ENCODE measurements at regions not wholly inside any gene's neighbourhood (a gene's known extent, or its start where the extent isn't known, plus 50 kb on each side); places are given as distances from the start of the nearest gene placed in this dataset.

- DNase-seq, result no peak
- H3K27ac ChIP-seq, result no peak overlapping the region
- H3K4me3 ChIP-seq (replicated peaks in 1 of 3), result no peak overlapping the region
- no peaks in the 10 kb centered on the region for H3K27me3 ChIP-seq
- TF ChIP-seq POLR2A (IDR thresholded peaks at IDR 0.05) (no peak), CTCF (IDR thresholded peaks at IDR 0.05) (no peak)
- H3K4me1 ChIP-seq, result no peaks in the 10 kb centered on the region
- WGBS, 2 donors, result 61 to 70% methylated on average over 2 of the region's 2 CpGs
- no peaks in the 10 kb centered on the region for H3K36me3 ChIP-seq
- H3K9me3 ChIP-seq, result no peaks in the 10 kb centered on the region
- intact Hi-C loops (cut with DNase I), result loop anchor here (10.0 kb wide), 1 partner anchor 63 kb away; no protein-coding TSS in a partner anchor
These were observed 410.4 kb downstream of the DSC3 start for GRCh38 chr18:30632071-30632698.

DNA sequence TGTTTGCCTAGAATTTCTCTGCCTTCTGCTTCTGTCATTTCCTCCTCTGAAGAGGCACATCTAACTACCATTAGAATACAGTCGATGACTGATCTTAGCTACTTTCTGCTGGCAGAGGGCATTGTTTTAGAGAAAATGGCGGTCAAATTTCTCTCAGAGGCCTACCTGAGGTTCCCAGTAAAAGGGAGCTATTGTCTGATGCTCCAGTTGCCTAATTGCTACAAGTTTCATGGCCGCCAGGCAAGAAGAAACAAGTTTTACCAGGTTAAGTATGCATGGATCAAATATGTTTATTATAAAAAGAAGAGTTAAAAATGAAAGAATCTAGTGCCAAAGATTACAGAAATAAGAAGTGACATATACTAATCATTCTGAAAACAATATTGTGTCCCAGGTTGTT lies 416.6 kb downstream of the DSC3 start:
- TF ChIP-seq POLR2A (IDR thresholded peaks at IDR 0.05) (no peak), CTCF (IDR thresholded peaks at IDR 0.05) (no peak)
- Histone ChIP-seq H3K27ac (no peak overlapping the region), H3K4me3 (replicated peaks in 1 of 3) (no peak overlapping the region)

GRCh38 chr18:30623401-30624065 lies 419.0 kb downstream of the DSC3 start:
- no peaks in the 10 kb centered on the region for H3K27me3 ChIP-seq
- H3K4me3 ChIP-seq (replicated peaks in 1 of 3), result no peak overlapping the region
- H3K4me1 ChIP-seq, result no peaks in the 10 kb centered on the region
- no peak for DNase-seq
- no peaks in the 10 kb centered on the region for H3K9me3 ChIP-seq
- no peaks in the 10 kb centered on the region for H3K36me3 ChIP-seq
- no peak for TF ChIP-seq CTCF (IDR thresholded peaks at IDR 0.05)
- no peak for TF ChIP-seq POLR2A (IDR thresholded peaks at IDR 0.05)
- H3K27ac ChIP-seq, result no peak overlapping the region
- 73 to 76% methylated on average over 5 of the region's 5 CpGs for WGBS, 2 donors
- intact Hi-C loops (cut with DNase I), result no loop called here

More for the DNA sequence above, 416.6 kb downstream of the DSC3 start:
- DNase-seq, result no peak
- intact Hi-C loops (cut with DNase I), result no loop called here
- no peaks in the 10 kb centered on the region for H3K36me3 ChIP-seq
- no peaks in the 10 kb centered on the region for H3K4me1 ChIP-seq
- WGBS, 2 donors, result 84 to 85% methylated on average over 3 of the region's 3 CpGs
- H3K27me3 ChIP-seq, result no peaks in the 10 kb centered on the region
- H3K9me3 ChIP-seq, result no peaks in the 10 kb centered on the region

DNA sequence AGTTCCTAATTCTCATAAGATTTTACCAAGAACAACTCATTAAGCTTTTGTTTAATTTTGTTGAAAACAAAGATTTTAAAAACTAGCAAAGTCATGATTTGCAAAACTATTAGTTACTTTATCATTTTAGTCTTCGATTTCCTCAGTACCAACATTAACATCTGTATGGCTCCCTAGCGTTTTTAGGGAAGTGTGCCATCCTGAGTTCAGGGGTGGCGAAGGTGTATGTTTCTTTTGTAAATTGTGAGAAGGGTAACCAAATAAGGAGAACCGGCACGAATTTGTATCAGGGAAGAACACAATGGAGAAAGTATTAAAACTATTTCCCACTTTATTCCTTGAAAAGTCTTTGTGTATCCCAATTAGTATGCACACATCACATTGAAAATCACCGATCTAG lies 419.9 kb downstream of the DSC3 start:
- 48 to 59% methylated on average over 6 of the region's 6 CpGs for WGBS, 2 donors
- TF ChIP-seq CTCF (IDR thresholded peaks at IDR 0.05), result no peak
- no peak for TF ChIP-seq POLR2A (IDR thresholded peaks at IDR 0.05)
- H3K27me3 ChIP-seq, result no peaks in the 10 kb centered on the region
- no peaks in the 10 kb centered on the region for H3K4me1 ChIP-seq
- intact Hi-C loops (cut with DNase I), result no loop called here
- H3K9me3 ChIP-seq, result no peaks in the 10 kb centered on the region
- no peak overlapping the region for H3K4me3 ChIP-seq (replicated peaks in 1 of 3)
- no peaks in the 10 kb centered on the region for H3K36me3 ChIP-seq
- no peak for DNase-seq
- H3K27ac ChIP-seq, result no peak overlapping the region

- H3K36me3 ChIP-seq, result no peaks in the 10 kb centered on the region
- H3K9me3 ChIP-seq, result no peaks in the 10 kb centered on the region
- no peak for TF ChIP-seq POLR2A (IDR thresholded peaks at IDR 0.05)
- TF ChIP-seq CTCF (IDR thresholded peaks at IDR 0.05), result no peak
- intact Hi-C loops (cut with DNase I), result no loop called here
- no peak for DNase-seq
- no peak overlapping the region for H3K4me3 ChIP-seq (replicated peaks in 1 of 3)
- H3K4me1 ChIP-seq, result no peaks in the 10 kb centered on the region
- no peak overlapping the region for H3K27ac ChIP-seq
- no peaks in the 10 kb centered on the region for H3K27me3 ChIP-seq
- 87% methylated on average over 3 of the region's 3 CpGs for WGBS, 2 donors
These were observed 420.4 kb downstream of the DSC3 start for GRCh38 chr18:30622104-30622503.
